ENCODE measurements at regions not wholly inside any gene's neighbourhood (a gene's known extent, or its start where the extent isn't known, plus 50 kb on each side); places are given as distances from the start of the nearest gene placed in this dataset.

GRCh38 chr2:9765611-9766531 is 77.4 kb upstream of the TAF1B start:
- peaks cover 30% of the 10 kb centered on the region for H3K4me1 Mint-ChIP-seq
- H3K27ac Mint-ChIP-seq, result no peak overlapping the region
- no peaks in the 10 kb centered on the region for H3K27me3 Mint-ChIP-seq
- DNase-seq (no peak), ATAC-seq (no peak)
- CTCF ChIA-PET, result interaction anchor here (0.5 to 0.6 kb wide), 2 partner anchors 170 to 1578 kb away, joined by 3 read pairs; no protein-coding TSS in a partner anchor
- no peaks in the 10 kb centered on the region for H3K9me3 Mint-ChIP-seq (ENCODE audit: low read depth)
- no peaks in the 10 kb centered on the region for H3K36me3 Mint-ChIP-seq (ENCODE audit: low read depth)
- POLR2A ChIA-PET, result no interaction called here
- no peak overlapping the region for H3K4me3 Mint-ChIP-seq
- intact Hi-C loops (cut with DNase I, micrococcal nuclease), result no loop called here

GRCh38 chr2:9767656-9768281 is 75.5 kb upstream of the TAF1B start:
- DNase-seq, result no peak
- no peaks in the 10 kb centered on the region for H3K27me3 Mint-ChIP-seq
- POLR2A ChIA-PET, result interaction anchor here (0.6 kb wide), 1 partner anchor 677 kb away, joined by 3 read pairs; no protein-coding TSS in a partner anchor
- H3K4me1 Mint-ChIP-seq, result peaks cover 27% of the 10 kb centered on the region
- no peak for ATAC-seq
- H3K36me3 Mint-ChIP-seq (ENCODE audit: low read depth), result no peaks in the 10 kb centered on the region
- H3K27ac Mint-ChIP-seq, result no peak overlapping the region
- H3K9me3 Mint-ChIP-seq (ENCODE audit: low read depth), result no peaks in the 10 kb centered on the region
- H3K4me3 Mint-ChIP-seq, result no peak overlapping the region
- CTCF ChIA-PET, result interaction anchor here (0.6 to 3.6 kb wide), 3 partner anchors 12 to 130 kb away, joined by 4 to 23 read pairs (median 17); no protein-coding TSS in a partner anchor
- intact Hi-C loops (cut with DNase I, micrococcal nuclease), result no loop called here

- Mint-ChIP-seq H3K27me3 (no peaks in the 10 kb centered on the region), H3K36me3 (ENCODE audit: low read depth) (no peaks in the 10 kb centered on the region), H3K9me3 (ENCODE audit: low read depth) (no peaks in the 10 kb centered on the region), H3K4me3 (no peak overlapping the region), H3K27ac (no peak overlapping the region), H3K4me1 (peaks cover 25% of the 10 kb centered on the region)
- POLR2A ChIA-PET, result no interaction called here
- no peak for ATAC-seq
- intact Hi-C loops (cut with DNase I, micrococcal nuclease), result no loop called here
- no peak for DNase-seq
- CTCF ChIA-PET, result interaction anchor here (0.6 to 3.6 kb wide), 4 partner anchors 11 to 131 kb away, joined by 4 to 23 read pairs (median 11); no protein-coding TSS in a partner anchor
Observed at GRCh38 chr2:9768388-9768787, 74.9 kb upstream of the TAF1B start.

GRCh38 chr2:9769171-9770005 is 73.9 kb upstream of the TAF1B start:
- H3K27ac Mint-ChIP-seq, result no peak overlapping the region
- ChIA-PET CTCF (interaction anchor here (0.7 to 3.6 kb wide), 11 partner anchors 9 to 621 kb away, joined by 3 to 23 read pairs (median 5); no protein-coding TSS in a partner anchor), POLR2A (interaction anchor here (0.5 to 0.6 kb wide), 2 partner anchors 14 to 114 kb away, joined by 3 to 10 read pairs; no protein-coding TSS in a partner anchor)
- no peaks in the 10 kb centered on the region for H3K36me3 Mint-ChIP-seq (ENCODE audit: low read depth)
- intact Hi-C loops (cut with DNase I, micrococcal nuclease), result no loop called here
- ATAC-seq (peak; percentile 52), DNase-seq (peak; percentile 65)
- H3K9me3 Mint-ChIP-seq (ENCODE audit: low read depth), result no peaks in the 10 kb centered on the region
- no peaks in the 10 kb centered on the region for H3K27me3 Mint-ChIP-seq
- H3K4me3 Mint-ChIP-seq, result no peak overlapping the region
- peaks cover 15% of the 10 kb centered on the region for H3K4me1 Mint-ChIP-seq

GRCh38 chr2:9770006-9770307 is 73.3 kb upstream of the TAF1B start:
- ChIA-PET CTCF (interaction anchor here (0.9 to 3.6 kb wide), 12 partner anchors 9 to 278 kb away, joined by 3 to 23 read pairs (median 6); no protein-coding TSS in a partner anchor), POLR2A (interaction anchor here (0.5 to 1.3 kb wide), 2 partner anchors 115 to 139 kb away, joined by 3 read pairs; partner anchors contain the start of gene YWHAQ)
- no peak for DNase-seq
- no peak for ATAC-seq
- H3K9me3 Mint-ChIP-seq (ENCODE audit: low read depth), result no peaks in the 10 kb centered on the region
- no peak overlapping the region for H3K27ac Mint-ChIP-seq
- intact Hi-C loops (cut with DNase I, micrococcal nuclease), result no loop called here
- H3K27me3 Mint-ChIP-seq, result no peaks in the 10 kb centered on the region
- H3K36me3 Mint-ChIP-seq (ENCODE audit: low read depth), result no peaks in the 10 kb centered on the region
- peaks cover 13% of the 10 kb centered on the region for H3K4me1 Mint-ChIP-seq
- H3K4me3 Mint-ChIP-seq, result no peak overlapping the region

- no peak overlapping the region for H3K27ac Mint-ChIP-seq
- peak; percentile 74 for ATAC-seq
- POLR2A ChIA-PET, result interaction anchor here (1.3 kb wide), 1 partner anchor 140 kb away, joined by 3 read pairs; the partner anchor contains the start of gene YWHAQ
- H3K4me1 Mint-ChIP-seq, result peaks cover 13% of the 10 kb centered on the region
- no peaks in the 10 kb centered on the region for H3K27me3 Mint-ChIP-seq
- intact Hi-C loops (cut with DNase I, micrococcal nuclease), result no loop called here
- H3K36me3 Mint-ChIP-seq (ENCODE audit: low read depth), result no peaks in the 10 kb centered on the region
- CTCF ChIA-PET, result interaction anchor here (0.7 to 3.6 kb wide), 19 partner anchors 9 to 346 kb away, joined by 3 to 23 read pairs (median 4); no protein-coding TSS in a partner anchor
- DNase-seq, result peak; percentile 73
- H3K9me3 Mint-ChIP-seq (ENCODE audit: low read depth), result no peaks in the 10 kb centered on the region
- H3K4me3 Mint-ChIP-seq, result no peak overlapping the region
Observed at GRCh38 chr2:9770308-9771100, 72.8 kb upstream of the TAF1B start.

GRCh38 chr2:9771101-9771449 is 72.2 kb upstream of the TAF1B start:
- H3K27ac Mint-ChIP-seq, result no peak overlapping the region
- CTCF ChIA-PET, result interaction anchor here (0.7 to 3.6 kb wide), 16 partner anchors 9 to 347 kb away, joined by 3 to 23 read pairs (median 4); no protein-coding TSS in a partner anchor
- intact Hi-C loops (cut with DNase I, micrococcal nuclease), result no loop called here
- H3K4me3 Mint-ChIP-seq, result no peak overlapping the region
- peaks cover 13% of the 10 kb centered on the region for H3K4me1 Mint-ChIP-seq
- POLR2A ChIA-PET, result interaction anchor here (1.3 kb wide), 1 partner anchor 140 kb away, joined by 3 read pairs; the partner anchor contains the start of gene YWHAQ
- no peaks in the 10 kb centered on the region for H3K27me3 Mint-ChIP-seq
- DNase-seq (no peak), ATAC-seq (no peak)
- no peaks in the 10 kb centered on the region for H3K36me3 Mint-ChIP-seq (ENCODE audit: low read depth)
- no peaks in the 10 kb centered on the region for H3K9me3 Mint-ChIP-seq (ENCODE audit: low read depth)

- ChIA-PET CTCF (interaction anchor here (1.2 to 3.6 kb wide), 5 partner anchors 8 to 28 kb away, joined by 6 to 23 read pairs (median 7); no protein-coding TSS in a partner anchor), POLR2A (interaction anchor here (0.6 to 1.3 kb wide), 2 partner anchors 141 to 323 kb away, joined by 3 read pairs; partner anchors contain the start of gene YWHAQ)
- H3K36me3 Mint-ChIP-seq (ENCODE audit: low read depth), result no peaks in the 10 kb centered on the region
- intact Hi-C loops (cut with DNase I, micrococcal nuclease), result no loop called here
- DNase-seq (no peak), ATAC-seq (no peak)
- H3K27ac Mint-ChIP-seq, result no peak overlapping the region
- H3K4me3 Mint-ChIP-seq, result no peak overlapping the region
- no peaks in the 10 kb centered on the region for H3K27me3 Mint-ChIP-seq
- no peaks in the 10 kb centered on the region for H3K9me3 Mint-ChIP-seq (ENCODE audit: low read depth)
- H3K4me1 Mint-ChIP-seq, result peaks cover 13% of the 10 kb centered on the region
Observed at GRCh38 chr2:9771481-9772017, 71.7 kb upstream of the TAF1B start.

- no peak for ATAC-seq
- POLR2A ChIA-PET, result interaction anchor here (0.6 to 0.8 kb wide), 2 partner anchors 263 to 324 kb away, joined by 3 read pairs; no protein-coding TSS in a partner anchor
- CTCF ChIA-PET, result interaction anchor here (0.6 to 2.7 kb wide), 6 partner anchors 11 to 514 kb away, joined by 3 to 9 read pairs (median 5); no protein-coding TSS in a partner anchor
- Mint-ChIP-seq H3K9me3 (ENCODE audit: low read depth) (no peaks in the 10 kb centered on the region), H3K27me3 (no peaks in the 10 kb centered on the region), H3K4me1 (peaks cover 13% of the 10 kb centered on the region), H3K36me3 (ENCODE audit: low read depth) (no peaks in the 10 kb centered on the region), H3K4me3 (no peak overlapping the region), H3K27ac (no peak overlapping the region)
- no peak for DNase-seq
- intact Hi-C loops (cut with DNase I, micrococcal nuclease), result no loop called here
Observed at GRCh38 chr2:9772035-9772998, 71.0 kb upstream of the TAF1B start.
